HG02798 (cell line): ENCODE measurements at regions not wholly inside any gene's neighbourhood (a gene's known extent, or its start where the extent isn't known, plus 50 kb on each side); places are given as distances from the start of the nearest gene placed in this dataset.
"Not testable (repeated sequence)": the region's sequence is repeated elsewhere in the genome, so short reads cannot be mapped to it uniquely, and the experiment has no call there.

Experiments used
- ATAC-seq: cut with Tn5 transposase; IDR thresholded peaks from one replicate; pipeline ENCODE4 v1.9.1; 2021; ENCODE audit warnings: mild to moderate bottlenecking; ENCODE audit not compliant: unreplicated experiment, poor library complexity

- ATAC-seq = no peak
Measured at GRCh38 chr12:59164991-59165718, 244.9 kb upstream of the LRIG3 start.

- ATAC-seq = no peak
Measured at GRCh38 chr12:59164226-59164625, 243.9 kb upstream of the LRIG3 start.

- ATAC-seq = no peak
Measured at GRCh38 chr12:59158681-59159080, 238.4 kb upstream of the LRIG3 start.

- no peak for ATAC-seq
Measured at GRCh38 chr12:59158066-59158465, 237.8 kb upstream of the LRIG3 start.

GRCh38 chr12:59155448-59155847 lies 235.1 kb upstream of the LRIG3 start:
- no peak for ATAC-seq

GRCh38 chr12:59151243-59151642 lies 230.9 kb upstream of the LRIG3 start:
- no peak for ATAC-seq

- ATAC-seq = peak; percentile 100
Measured at GRCh38 chr12:59149995-59150642, 229.8 kb upstream of the LRIG3 start.

- no peak for ATAC-seq
Measured at GRCh38 chr12:59147791-59148190, 227.5 kb upstream of the LRIG3 start.

GRCh38 chr12:59142183-59142790 lies 222.0 kb upstream of the LRIG3 start:
- ATAC-seq = no peak

GRCh38 chr12:59134750-59135149 lies 214.4 kb upstream of the LRIG3 start:
- ATAC-seq = no peak

GRCh38 chr12:59131462-59131861 lies 211.2 kb upstream of the LRIG3 start:
- no peak for ATAC-seq

- no peak for ATAC-seq
Measured at GRCh38 chr12:59122784-59123183, 202.5 kb upstream of the LRIG3 start.

- ATAC-seq = no peak
Measured at GRCh38 chr12:59121451-59121850, 201.1 kb upstream of the LRIG3 start.

GRCh38 chr12:59119676-59120075 lies 199.4 kb upstream of the LRIG3 start:
- no peak for ATAC-seq

- ATAC-seq = no peak
Measured at GRCh38 chr12:59118356-59118755, 198.1 kb upstream of the LRIG3 start.

GRCh38 chr12:59115995-59116394 lies 195.7 kb upstream of the LRIG3 start:
- ATAC-seq = no peak

- no peak for ATAC-seq
Measured at GRCh38 chr12:59115526-59115925, 195.2 kb upstream of the LRIG3 start.

GRCh38 chr12:59113831-59114615 lies 193.7 kb upstream of the LRIG3 start:
- ATAC-seq = peak; percentile 90

GRCh38 chr12:59111851-59112250 lies 191.5 kb upstream of the LRIG3 start:
- ATAC-seq = no peak

- not testable (repeated sequence) for ATAC-seq
Measured at GRCh38 chr12:59108516-59108915, 188.2 kb upstream of the LRIG3 start.

- ATAC-seq = no peak
Measured at GRCh38 chr12:59100585-59100984, 180.3 kb upstream of the LRIG3 start.
